C4-2B (cell line): ENCODE measurements at regions not wholly inside any gene's neighbourhood (a gene's known extent, or its start where the extent isn't known, plus 50 kb on each side); places are given as distances from the start of the nearest gene placed in this dataset.

Experiments
- H3K27ac ChIP-seq: fragments of 450-650 bp; 2 replicates; pipeline ENCODE4 v1.5.1; 2017
- ZFX ChIP-seq: fragments of 450-650 bp; IDR thresholded peaks from 2 replicates; pipeline ENCODE4 v1.6.1; 2017
- TF ChIP-seq, protein P1 (sequence below): fragments of 450-650 bp; conservative IDR thresholded peaks from 2 replicates; pipeline ENCODE4 v1.5.1; 2017; ENCODE audit warnings: mild to moderate bottlenecking

DNA sequence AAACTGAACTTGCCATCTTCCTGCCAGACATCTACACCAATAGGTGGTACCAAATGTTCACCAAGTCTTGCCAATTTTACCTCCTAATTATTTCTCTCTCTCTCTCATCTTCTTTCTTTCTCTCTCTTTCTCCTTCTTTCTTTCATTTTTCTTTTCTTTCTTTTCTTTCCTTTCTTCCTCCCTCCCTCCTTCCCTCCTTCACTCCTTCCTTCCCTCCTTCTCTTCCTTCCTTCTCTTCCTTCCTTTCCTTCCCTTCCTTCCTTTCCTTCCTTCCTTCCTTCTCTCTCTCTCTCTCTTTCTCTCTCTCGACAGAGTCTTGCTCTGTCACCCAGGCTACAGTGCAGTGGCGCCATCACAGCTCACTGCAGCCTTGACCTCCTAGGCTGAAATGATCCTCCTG, 55.4 kb upstream of the PSMA6 start:
- TF ChIP-seq, protein P1, sequence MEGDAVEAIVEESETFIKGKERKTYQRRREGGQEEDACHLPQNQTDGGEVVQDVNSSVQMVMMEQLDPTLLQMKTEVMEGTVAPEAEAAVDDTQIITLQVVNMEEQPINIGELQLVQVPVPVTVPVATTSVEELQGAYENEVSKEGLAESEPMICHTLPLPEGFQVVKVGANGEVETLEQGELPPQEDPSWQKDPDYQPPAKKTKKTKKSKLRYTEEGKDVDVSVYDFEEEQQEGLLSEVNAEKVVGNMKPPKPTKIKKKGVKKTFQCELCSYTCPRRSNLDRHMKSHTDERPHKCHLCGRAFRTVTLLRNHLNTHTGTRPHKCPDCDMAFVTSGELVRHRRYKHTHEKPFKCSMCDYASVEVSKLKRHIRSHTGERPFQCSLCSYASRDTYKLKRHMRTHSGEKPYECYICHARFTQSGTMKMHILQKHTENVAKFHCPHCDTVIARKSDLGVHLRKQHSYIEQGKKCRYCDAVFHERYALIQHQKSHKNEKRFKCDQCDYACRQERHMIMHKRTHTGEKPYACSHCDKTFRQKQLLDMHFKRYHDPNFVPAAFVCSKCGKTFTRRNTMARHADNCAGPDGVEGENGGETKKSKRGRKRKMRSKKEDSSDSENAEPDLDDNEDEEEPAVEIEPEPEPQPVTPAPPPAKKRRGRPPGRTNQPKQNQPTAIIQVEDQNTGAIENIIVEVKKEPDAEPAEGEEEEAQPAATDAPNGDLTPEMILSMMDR = no peak
- TF ChIP-seq ZFX = no peak
- no peak overlapping the region for H3K27ac ChIP-seq

DNA sequence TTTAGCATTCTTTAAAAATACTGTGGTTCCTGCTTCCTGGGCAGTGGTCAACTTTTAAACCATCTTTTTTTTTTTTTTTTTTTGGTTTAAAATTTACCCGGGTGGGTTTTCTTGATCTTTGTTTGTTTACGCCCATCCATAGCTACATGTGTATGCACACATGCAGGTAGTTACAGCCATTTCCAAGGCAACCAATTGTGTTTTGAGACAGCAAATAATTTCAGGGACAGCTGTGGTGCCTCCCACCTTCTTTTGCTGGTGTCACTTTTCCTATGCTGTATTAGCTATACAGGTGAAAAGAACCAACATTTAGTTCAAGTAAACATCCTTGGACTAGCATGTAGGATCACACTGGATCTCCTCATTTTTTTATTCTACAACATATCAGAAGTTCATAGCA, 52.0 kb upstream of the PSMA6 start:
- TF ChIP-seq, protein P1 = no peak
- TF ChIP-seq ZFX = no peak
- H3K27ac ChIP-seq = no peak overlapping the region
